Ascending aorta (tissue), 2 donors: ENCODE measurements at regions not wholly inside any gene's neighbourhood (a gene's known extent, or its start where the extent isn't known, plus 50 kb on each side); places are given as distances from the start of the nearest gene placed in this dataset.

Experiments used
- DNase-seq, 2 donors: peaks; one replicate each; pipeline ENCODE4 v3.0.0-alpha.2; 2019; ENCODE audit warnings: low spot score in 2 of 2
- H3K27ac ChIP-seq, 2 donors: fragments of 200-600 bp; sonication (generic); one replicate each; pipeline ENCODE4 v1.5.1; 2016 to 2017; ENCODE audit warnings: mild to moderate bottlenecking in 1 of 2
- H3K27me3 ChIP-seq: fragments of 200-600 bp; sonication (generic); one replicate; pipeline ENCODE4 v1.5.1; 2017
- H3K36me3 ChIP-seq, 2 donors: fragments of 200-600 bp; sonication (generic); one replicate each; pipeline ENCODE4 v1.5.1; 2016
- H3K4me1 ChIP-seq, 2 donors: fragments of 200-600 bp; sonication (generic); one replicate each; pipeline ENCODE4 v1.5.1; 2016 to 2017; ENCODE audit warnings: mild to moderate bottlenecking in 1 of 2
- H3K4me3 ChIP-seq, 2 donors: fragments of 200-600 bp; sonication (generic); one replicate each; pipeline ENCODE4 v1.5.1; 2016 to 2017; ENCODE audit warnings: mild to moderate bottlenecking in 1 of 2
- H3K9me3 ChIP-seq, 2 donors: fragments of 200-600 bp; sonication (generic); one replicate each; pipeline ENCODE4 v1.5.1; 2016
- CTCF ChIP-seq, 3 experiments: fragments of 200-600 bp in 2 of 3; fragments of 450-650 bp in 1 of 3; sonication (generic) in 2 of 3; IDR thresholded peaks; one replicate each; pipeline ENCODE4 v1.5.1; 2016 to 2019; ENCODE audit warnings: antibody characterized with exemption in 3 of 3, mild to moderate bottlenecking in 1 of 3, moderate library complexity in 1 of 3
- intact Hi-C: fragments of 100-400 bp; cut with DNase I; formaldehyde crosslinking; loops from one replicate; pipeline ENCODE4 v1.15.1; 2023

- Histone ChIP-seq H3K4me3 (no peak overlapping the region), H3K27ac (no peak overlapping the region), H3K9me3 (no peaks in the 10 kb centered on the region), H3K27me3 (no peaks in the 10 kb centered on the region), H3K36me3 (no peaks in the 10 kb centered on the region), H3K4me1 (no peaks in the 10 kb centered on the region)
- DNase-seq: no peak
- intact Hi-C loops: no loop called here
- TF ChIP-seq CTCF (IDR thresholded peaks at IDR 0.05): no peak
Measured at GRCh38 chr12:107355004-107355565, 261.7 kb upstream of the CRY1 start.

GRCh38 chr12:107355612-107356011 lies 262.3 kb upstream of the CRY1 start:
- Histone ChIP-seq H3K27ac (no peak overlapping the region), H3K36me3 (no peaks in the 10 kb centered on the region), H3K9me3 (no peaks in the 10 kb centered on the region), H3K27me3 (no peaks in the 10 kb centered on the region), H3K4me3 (no peak overlapping the region), H3K4me1 (no peaks in the 10 kb centered on the region)
- TF ChIP-seq CTCF (IDR thresholded peaks at IDR 0.05): no peak
- intact Hi-C loops: no loop called here
- no peak for DNase-seq

GRCh38 chr12:107356266-107356936 lies 263.1 kb upstream of the CRY1 start:
- H3K27ac ChIP-seq: no peak overlapping the region
- H3K27me3 ChIP-seq: no peaks in the 10 kb centered on the region
- no peaks in the 10 kb centered on the region for H3K36me3 ChIP-seq
- no peaks in the 10 kb centered on the region for H3K9me3 ChIP-seq
- no peak for DNase-seq
- no peaks in the 10 kb centered on the region for H3K4me1 ChIP-seq
- no peak overlapping the region for H3K4me3 ChIP-seq
- TF ChIP-seq CTCF (IDR thresholded peaks at IDR 0.05): no peak
- intact Hi-C loops: no loop called here

- no peaks in the 10 kb centered on the region for H3K27me3 ChIP-seq
- intact Hi-C loops: no loop called here
- DNase-seq: no peak
Measured at GRCh38 chr12:107356937-107357295, 263.6 kb upstream of the CRY1 start.

GRCh38 chr12:107359382-107359781 lies 266.0 kb upstream of the CRY1 start:
- no peaks in the 10 kb centered on the region for H3K36me3 ChIP-seq
- no peaks in the 10 kb centered on the region for H3K4me1 ChIP-seq
- H3K27ac ChIP-seq: no peak overlapping the region
- H3K4me3 ChIP-seq: no peak overlapping the region
- no peak for TF ChIP-seq CTCF (IDR thresholded peaks at IDR 0.05)
- H3K9me3 ChIP-seq: no peaks in the 10 kb centered on the region
- H3K27me3 ChIP-seq: no peaks in the 10 kb centered on the region
- intact Hi-C loops: no loop called here
- no peak for DNase-seq

More at GRCh38 chr12:107356937-107357295, 263.6 kb upstream of the CRY1 start:
- no peaks in the 10 kb centered on the region for H3K9me3 ChIP-seq
- H3K36me3 ChIP-seq: no peaks in the 10 kb centered on the region
- H3K27ac ChIP-seq: no peak overlapping the region
- H3K4me3 ChIP-seq: no peak overlapping the region
- no peaks in the 10 kb centered on the region for H3K4me1 ChIP-seq
- no peak for TF ChIP-seq CTCF (IDR thresholded peaks at IDR 0.05)
